COLO668 (cell line): ENCODE measurements at regions not wholly inside any gene's neighbourhood (a gene's known extent, or its start where the extent isn't known, plus 50 kb on each side); places are given as distances from the start of the nearest gene placed in this dataset.
"Not testable (repeated sequence)": the region's sequence is repeated elsewhere in the genome, so short reads cannot be mapped to it uniquely, and the experiment has no call there.

Experiments
- DNase-seq: peaks from one replicate; lab custom pipeline; 2025; ENCODE audit not compliant: unreplicated experiment; lab: John Stamatoyannopoulos, UW

DNA sequence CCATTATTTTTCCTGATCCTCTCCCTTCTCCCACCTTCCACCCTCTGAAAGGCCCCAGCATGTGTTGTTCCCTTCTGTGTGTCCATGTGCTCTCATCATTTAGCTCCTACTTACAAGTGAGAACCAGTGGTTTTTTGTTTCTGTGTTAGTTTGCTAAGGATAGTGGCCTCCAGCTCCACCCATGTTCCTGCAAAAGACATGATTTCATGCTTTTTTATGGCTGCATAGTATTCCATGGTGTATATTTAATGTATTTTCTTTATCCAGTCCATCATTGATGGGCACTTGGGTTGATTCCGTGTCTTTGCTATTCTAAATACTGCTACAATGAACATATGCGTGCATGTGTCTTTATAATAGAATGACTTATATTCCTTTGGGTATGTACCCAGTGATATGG lies 89.4 kb upstream of the C1orf174 start:
- DNase-seq: no peak

DNA sequence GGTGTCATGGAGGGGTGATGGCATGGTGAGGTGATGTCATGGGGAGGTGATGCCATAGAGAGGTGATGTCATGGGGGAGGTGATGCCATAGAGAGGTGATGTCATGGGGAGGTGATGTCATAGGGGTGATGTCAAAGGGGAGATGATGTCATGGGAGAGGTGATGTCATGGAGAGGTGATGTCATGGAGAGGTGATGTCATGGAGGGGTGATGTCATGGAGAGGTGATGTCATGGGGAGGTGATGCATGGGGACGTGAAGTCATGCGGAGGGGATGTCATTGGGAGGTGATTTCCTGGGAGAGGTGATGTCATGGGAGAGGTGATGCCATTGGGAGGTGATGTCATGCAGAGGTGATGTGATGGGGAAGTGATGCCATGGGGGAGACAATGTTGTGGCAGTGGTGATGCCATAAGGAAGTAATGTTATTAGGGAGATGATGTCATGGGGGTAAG lies 92.1 kb upstream of the C1orf174 start:
- DNase-seq: peak; percentile 34

DNA sequence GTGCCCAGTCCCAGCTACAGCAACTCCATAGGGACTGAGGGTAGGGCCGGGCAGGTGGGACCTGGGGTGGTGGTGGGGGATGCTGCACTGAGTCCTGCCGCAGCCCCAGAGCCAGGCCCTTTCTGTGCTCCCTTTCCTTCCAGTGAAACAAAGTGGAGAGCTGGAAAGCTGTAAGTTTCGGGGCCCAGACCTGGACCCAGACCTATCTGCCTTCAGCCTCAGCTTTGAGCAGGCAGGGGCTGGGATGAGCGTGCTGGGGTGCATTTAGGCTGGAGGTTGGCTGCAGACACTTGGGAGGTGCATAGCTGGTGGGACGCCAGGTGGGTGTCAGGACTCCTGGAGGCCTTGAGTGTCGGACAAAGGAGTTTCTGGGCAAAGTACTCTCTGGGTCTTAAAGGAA lies 92.7 kb upstream of the C1orf174 start:
- DNase-seq: no peak

DNA sequence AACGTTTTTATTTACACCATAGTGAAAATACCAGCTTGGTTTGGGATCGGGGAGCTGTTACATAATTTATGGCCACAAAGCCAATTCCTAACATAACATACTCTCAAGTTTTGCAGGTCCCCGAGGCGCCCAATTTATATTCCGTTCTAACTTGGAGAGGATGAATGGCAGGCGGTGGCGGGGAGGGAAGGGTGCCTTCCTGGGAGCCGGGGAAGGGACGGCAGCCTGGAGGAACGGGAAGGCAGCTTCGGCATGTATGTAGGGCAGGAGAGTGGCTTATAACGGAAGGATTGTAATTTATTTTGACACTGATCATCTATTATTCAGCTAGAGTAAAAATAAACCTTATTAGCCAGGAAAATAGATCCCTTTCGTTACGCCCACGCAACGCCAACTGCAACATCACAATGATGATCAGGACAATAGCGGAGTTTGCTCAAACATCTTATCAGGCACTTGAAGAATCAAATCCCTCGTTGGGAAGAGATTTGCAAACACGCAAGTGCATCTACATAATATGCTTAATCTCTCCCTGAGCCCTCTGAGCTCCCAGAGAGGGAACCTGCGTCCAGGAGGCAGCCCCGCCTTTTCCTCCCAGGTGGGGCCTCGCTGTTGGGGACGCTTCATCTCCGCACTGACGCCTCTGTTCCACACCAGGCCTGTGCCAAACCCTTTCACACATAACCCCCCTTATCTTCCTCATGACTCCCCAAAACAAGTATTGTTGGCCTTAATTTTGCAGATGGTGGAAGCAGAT lies 93.7 kb upstream of the C1orf174 start:
- no peak for DNase-seq

DNA sequence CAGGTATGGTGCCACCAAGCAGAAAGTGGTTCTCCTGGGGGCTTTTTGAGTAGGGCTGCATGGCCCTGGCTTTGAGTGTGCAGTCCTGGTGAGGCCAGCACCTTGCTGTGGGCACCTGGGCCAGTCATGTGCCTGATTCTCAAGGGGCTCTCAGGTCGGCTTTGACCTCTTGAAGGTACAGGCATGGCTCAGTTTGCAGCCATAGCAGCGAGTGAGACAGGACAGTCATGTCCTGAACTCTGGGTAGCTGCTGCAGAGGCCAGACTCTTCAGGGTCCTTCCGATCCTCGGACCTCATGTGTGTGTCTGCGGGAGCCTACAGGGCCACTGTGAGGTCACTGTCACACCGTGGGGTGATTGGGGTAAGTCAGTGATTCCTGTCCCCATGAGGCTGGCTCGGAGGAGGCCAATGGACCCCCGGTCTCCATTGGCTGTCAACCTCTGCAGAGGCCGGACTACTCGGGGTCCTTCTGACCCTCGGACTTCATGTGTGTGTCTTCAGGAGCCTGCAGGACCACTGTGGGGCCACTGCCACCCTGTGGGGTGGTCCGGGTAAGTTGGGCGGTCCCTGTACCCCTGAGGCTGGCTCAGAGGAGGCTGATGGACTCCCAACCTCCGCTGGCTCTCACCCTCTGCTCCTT lies 95.2 kb upstream of the C1orf174 start:
- no peak for DNase-seq

DNA sequence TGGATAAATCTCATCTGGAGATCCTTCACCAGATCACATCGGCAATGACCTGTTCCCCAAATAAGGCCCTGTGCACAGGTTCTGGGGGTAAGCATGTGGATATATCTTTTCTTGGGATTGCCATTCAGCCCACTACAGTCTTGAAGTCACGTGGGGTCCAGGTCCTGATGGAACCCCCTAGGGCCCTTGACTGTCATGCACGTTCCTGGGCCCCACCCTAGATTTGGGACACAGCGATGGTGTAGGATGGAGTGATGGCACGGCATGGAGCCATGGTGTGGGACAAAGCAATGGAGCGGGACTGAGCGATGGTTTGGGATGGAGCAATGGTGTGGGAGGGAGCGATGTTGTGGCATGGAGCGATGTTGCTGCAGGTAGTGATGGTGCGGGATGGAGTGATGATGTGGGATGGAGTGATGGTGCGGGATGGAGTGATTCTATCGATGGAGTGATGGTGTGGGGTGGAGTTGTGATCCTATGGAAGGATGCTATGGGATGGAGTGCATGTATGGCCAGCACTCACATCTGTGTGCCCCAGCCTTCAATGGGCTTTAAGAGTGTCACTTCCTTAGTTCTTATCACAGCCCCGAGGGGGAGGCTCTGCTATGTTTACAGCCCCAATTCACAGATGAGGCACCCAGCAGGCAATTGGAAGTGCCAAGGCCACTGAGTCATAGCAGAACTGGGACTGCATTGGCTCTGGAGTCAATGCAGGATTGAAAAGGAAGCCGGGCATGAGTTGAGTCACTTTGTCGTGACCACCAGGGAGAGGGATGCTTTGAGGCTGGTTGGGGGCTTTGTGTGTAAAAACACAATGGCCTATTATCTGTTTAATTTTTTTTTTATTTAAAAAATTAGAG lies 97.0 kb upstream of the C1orf174 start:
- DNase-seq: no peak

DNA sequence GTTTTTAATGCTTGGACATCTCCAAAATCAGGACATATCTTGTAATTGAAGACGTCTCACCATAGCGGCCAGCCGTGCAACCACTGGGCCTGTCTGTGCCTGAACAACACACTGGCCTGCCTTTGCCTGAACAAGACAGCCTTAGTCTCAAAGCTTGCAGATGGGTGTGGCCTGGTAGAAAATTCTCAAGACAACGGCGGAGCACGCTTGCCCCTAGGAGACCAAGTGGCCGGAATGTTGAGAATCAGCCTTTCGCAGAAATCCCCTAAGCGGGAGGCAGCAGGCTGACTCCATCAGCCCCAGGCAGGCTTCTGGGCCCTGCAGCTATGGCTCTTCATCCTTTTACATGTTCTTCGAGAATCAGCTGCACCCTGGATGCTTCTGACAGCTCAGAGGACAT lies 98.0 kb upstream of the C1orf174 start:
- no peak for DNase-seq

DNA sequence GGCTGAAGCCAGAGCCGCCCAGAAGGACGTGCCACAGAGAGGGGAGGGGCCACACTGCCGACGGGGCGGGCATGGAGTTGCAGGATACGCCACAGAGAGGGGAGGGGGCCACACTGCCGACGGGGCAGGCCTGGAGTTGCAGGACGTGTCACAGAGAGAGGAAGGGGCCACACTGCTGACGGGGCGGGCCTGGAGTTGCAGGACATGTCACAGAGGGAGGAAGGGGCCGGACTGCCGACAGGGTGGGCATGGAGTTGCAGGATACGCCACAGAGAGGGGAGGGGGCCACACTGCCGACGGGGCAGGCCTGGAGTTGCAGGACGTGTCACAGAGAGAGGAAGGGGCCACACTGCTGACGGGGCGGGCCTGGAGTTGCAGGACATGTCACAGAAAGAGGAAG lies 99.4 kb upstream of the C1orf174 start:
- not testable (repeated sequence) for DNase-seq

DNA sequence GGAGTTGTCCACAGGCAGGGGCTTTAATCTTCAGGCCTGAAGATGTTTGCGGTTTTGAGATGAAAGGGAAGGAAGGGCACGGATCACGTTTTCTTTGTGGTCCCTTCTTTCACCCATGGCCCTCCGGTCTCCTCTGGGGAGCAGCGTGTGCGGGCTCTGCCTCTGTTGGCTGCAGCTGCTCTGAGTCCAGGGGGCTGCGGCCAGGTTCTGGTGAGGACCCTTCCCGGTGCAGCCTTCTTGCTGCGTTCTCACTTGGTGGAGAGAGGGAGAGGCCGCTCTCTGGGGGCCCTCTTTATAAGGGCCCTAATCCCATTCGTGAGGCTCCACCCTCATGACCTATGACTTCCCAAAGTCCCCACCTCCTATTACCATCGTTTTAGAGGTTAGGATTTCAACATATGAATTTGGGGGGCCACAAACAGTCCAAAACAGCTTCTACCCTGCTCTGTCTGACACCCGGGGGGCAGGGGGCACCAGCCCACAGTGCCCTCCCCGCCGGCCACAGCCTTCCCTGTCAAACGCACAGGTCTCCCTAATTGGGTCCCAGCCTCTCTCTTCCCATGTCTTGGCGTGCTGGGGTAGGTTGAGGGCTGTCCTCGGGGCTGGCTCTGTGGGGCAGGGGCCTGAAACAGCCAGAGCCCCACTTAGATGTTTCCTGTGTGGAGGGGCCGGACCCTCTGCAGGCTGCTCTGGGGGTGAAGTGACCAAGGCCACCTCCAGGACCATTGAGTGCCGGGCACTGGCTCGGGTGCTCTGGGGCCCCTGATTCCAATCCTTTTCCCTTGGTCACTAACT lies 100.1 kb upstream of the C1orf174 start:
- no peak for DNase-seq

DNA sequence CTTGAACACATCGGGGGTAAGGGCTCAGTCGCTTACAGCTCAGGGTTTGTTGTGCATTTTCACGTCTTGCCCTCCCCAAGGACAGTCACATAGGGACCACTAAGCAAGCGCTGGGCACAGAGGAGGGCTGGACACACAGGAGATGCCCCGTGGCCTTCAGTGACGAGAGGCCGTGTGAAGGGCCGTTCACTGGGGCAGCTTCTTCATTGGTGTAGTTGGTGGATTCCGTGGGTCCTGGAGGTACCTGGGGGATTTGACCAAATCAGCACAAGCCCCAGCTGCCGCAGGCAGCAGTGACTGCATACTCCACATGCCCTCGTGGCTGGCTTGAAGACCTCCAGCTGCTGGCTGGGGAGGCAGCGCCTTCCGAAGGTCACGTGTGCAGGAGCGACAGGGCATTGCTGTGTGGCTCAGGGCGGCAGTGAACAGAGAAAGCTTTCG lies 100.8 kb upstream of the C1orf174 start:
- peak; percentile 38 for DNase-seq

DNA sequence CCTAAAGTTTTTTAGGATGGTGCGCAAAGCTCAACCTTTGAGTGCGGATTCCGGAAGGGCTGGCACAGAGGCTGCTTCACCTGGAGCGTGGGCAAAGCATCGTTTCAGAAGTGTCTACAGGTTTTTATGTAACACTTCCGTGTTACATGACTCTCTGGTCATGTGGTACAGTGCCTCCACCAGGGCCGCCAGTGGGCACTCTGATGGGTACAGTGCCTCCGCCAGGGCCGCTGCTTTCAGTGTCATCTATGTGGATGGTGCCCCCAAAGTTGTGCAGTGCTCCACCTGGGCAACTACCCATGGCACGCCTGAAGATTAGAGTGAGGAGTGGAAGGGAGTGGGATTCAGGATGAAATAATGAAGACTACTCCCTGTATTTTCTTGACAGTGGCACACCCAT lies 101.4 kb upstream of the C1orf174 start:
- peak; percentile 28 for DNase-seq

DNA sequence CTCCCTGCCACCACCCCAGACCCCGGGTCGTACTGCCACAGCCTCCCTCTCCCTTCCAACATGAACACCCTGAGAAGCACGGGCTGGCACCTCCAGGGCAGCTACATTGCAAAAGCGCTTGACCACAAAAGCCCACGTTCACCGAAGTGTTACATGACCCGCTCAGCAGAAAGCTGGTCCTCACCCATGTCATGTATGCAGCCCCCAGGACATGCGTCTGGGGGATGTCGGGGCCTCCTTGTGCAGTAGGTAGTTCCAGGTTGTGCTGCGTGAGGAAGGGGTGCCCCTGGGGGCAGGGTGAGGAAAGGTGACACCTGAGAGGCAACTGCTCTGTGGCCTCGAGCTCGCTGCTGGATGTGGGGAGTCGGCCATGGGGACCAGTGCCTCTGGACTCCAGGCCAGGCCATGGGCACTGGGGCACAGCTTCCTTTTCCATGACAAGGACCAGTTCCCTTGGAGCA lies 102.0 kb upstream of the C1orf174 start:
- DNase-seq: no peak

DNA sequence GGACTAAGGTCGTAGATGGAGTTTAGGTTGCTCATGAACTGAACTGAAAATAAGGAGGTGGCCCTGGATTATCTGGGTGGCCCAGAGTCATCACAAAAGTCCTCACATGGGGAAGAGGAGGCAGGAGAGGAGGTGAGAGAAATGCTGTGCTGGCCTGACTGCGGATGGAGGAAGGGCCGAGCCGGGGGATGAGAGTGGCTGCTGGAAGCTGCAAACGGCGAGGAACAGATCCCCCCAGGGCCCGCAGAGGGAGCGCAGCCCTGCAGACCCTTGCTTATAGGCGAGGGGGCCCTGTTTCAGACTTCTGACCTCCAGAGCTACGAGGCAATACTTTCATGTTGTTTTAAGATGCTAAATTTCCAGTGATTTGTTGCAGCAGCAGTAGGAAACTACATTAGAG lies 102.7 kb upstream of the C1orf174 start:
- DNase-seq: no peak

DNA sequence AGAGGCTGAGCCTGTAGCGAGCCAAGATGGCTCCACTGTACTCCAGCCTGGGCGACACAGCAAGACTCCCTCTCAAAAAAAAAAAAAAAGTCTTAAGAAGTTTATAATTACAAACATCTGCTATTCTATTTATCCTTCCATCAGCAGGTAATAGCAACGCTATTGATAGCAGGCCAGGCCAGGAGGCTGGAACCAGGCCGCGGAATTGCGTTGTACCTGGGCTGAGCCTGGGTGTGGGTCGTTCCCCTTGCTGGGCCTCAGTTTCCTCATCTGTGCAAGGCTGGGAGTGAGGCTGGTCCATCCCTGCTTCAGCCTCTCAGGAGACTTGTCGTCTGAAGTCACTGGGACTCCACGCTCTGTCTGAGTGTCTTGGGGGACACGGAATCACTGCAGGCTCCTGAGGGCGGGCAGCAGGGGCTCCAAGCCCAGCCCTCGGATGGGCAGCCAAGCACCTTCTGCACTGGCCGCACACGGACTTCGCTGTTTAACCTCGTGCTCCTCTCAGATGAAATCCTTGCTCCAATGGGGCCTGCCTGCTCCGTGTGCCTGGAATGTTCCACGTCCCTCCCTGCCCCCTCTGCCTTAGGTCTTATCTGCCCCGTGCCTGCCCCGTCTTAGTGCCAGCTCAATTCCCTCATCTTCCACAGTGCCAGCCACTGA lies 103.9 kb upstream of the C1orf174 start:
- no peak for DNase-seq

DNA sequence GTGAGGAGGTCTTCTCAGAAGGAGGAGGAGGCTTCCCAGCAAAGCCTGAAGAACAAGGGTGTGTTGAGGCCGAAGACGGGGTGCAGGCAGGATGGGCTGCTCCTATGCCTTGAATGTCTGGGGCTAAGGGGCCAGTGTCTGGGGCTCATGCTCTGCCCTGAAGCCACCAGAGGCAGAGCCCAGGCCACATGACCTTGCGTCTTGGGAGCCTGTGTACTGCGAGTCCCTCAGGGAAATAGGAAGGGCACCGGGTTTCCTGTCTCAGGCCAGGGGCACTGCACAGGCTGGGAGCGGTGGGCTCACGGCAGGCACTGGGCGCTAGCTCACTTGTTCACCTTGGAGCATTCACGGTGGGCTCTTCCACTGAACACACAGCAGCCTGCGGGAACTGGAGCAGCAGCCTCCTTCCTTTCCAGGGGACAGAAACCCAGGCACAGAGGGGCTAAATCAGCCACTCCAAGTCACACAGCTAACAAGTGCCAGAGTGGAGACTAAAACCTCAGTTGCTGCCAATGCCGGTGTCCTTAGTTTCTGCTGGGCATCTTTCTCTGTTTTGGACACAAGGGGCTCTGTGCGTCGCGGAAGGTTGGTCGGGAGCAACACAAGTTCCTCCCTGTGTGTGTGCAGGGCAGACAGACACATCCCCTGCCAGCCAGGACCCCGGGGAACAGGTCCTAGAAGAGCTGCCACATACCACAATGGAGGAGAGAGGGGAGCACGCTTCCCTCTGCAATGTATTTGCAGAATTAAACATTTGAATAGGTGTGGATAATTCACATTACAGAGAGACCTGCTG lies 104.8 kb upstream of the C1orf174 start:
- no peak for DNase-seq

DNA sequence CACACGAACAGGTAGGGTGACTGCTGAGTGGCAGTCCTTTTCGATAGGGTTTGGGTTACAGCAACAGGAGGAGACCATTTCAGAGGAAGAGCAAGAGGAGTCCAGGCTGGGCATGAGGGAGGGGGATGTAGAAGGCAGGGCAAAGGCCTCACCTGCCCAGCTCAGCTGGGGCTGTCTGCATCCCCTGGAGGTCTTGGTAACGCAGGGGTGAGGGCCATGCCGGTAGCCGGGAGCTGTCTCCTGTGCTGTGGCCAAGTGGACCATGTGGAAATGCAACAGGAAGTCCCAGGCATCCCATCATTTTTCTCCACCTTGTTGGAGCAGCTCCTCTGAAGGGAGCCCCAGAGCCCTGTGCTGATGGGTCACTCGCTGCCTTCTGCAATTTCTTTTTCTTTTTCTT lies 105.4 kb upstream of the C1orf174 start:
- no peak for DNase-seq

DNA sequence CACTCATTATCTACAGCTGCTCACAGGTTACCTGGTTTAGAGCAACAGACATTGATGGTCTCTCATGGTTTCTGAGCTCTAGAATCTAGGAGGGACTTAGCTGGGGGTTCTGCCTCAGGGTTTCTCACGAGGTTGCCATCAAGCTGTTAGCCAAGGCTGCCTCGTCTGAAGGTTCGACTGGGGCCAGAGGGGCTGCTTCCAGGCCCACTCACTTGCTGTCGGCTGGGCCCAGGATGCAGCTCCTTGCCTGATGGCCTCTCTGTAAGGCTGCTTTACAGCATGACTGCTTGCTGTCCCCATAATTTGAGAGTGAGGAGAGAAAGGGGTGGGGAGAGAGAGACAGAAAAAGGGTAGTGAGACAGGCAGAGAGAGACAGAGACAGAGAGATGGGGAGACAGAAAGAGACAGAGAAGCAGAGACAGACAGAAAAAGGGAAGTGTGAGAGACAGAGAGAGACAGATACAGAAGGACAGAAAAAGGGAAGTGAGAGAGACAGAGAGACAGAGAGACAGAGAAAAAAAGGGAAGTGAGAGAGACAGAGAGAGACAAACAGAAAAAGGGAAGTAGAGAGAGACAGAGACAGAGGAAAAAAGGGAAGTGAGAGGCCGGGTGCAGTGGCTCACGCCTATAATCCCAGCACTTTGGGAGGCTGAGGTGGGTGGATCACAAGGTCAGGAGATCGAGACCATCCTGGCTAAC lies 106.8 kb upstream of the C1orf174 start:
- no peak for DNase-seq

DNA sequence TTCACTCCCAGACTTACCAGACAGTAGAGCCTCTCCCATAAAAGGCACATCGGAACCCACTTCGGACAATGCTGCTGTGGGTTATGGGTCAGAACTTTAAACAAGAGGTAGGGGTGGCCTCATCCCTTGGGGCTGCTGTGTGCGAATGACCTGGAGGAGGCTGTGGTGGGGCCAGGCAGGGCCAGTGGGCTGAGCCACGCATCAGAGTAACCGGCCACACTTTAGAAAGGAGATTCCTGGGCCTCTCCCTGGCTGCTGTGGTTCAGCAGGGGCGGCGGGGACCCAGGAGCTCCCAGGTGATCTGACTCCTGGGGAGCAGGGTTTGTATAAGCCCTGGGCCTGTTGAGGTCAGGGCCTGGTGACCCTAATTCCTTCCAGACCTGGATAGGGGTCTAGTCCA lies 110.2 kb upstream of the C1orf174 start:
- no peak for DNase-seq
